Trophoblast cell (in vitro differentiated cells and primary cell): ENCODE measurements at regions not wholly inside any gene's neighbourhood (a gene's known extent, or its start where the extent isn't known, plus 50 kb on each side); places are given as distances from the start of the nearest gene placed in this dataset.

ENCODE experiments used
- DNase-seq, 2 donors: peaks; one replicate each; pipeline ENCODE4 v3.0.0-alpha.2; 2016
- H2AFZ ChIP-seq: 2 replicates; pipeline ENCODE4 v1.6.1; 2013; ENCODE audit warnings: low read length, moderate library complexity, mild to moderate bottlenecking; ENCODE audit not compliant: insufficient read depth, poor library complexity
- H2AK5ac ChIP-seq: 2 replicates; pipeline ENCODE4 v1.6.1; 2013; ENCODE audit warnings: mild to moderate bottlenecking, low read length
- H2BK120ac ChIP-seq: 2 replicates; pipeline ENCODE4 v1.6.1; 2013; ENCODE audit warnings: low read length, mild to moderate bottlenecking, moderate library complexity; ENCODE audit not compliant: insufficient read depth, poor library complexity
- H2BK12ac ChIP-seq: 2 replicates; pipeline ENCODE4 v1.6.1; 2013; ENCODE audit warnings: mild to moderate bottlenecking, low read length, moderate library complexity
- H2BK5ac ChIP-seq: 2 replicates; pipeline ENCODE4 v1.6.1; 2013; ENCODE audit warnings: low read length, low read depth, moderate library complexity, mild to moderate bottlenecking; ENCODE audit not compliant: poor library complexity
- H3K14ac ChIP-seq: 2 replicates; pipeline ENCODE4 v1.6.1; 2013; ENCODE audit warnings: mild to moderate bottlenecking, low read length
- H3K18ac ChIP-seq: 2 replicates; pipeline ENCODE4 v1.6.1; 2013; ENCODE audit warnings: mild to moderate bottlenecking, low read length
- H3K23ac ChIP-seq: 2 replicates; pipeline ENCODE4 v1.6.1; 2013; ENCODE audit warnings: low read length
- H3K27ac ChIP-seq: 2 replicates; pipeline ENCODE4 v1.5.1; 2013; ENCODE audit warnings: low read depth, mild to moderate bottlenecking, inconsistent platforms, low read length, moderate library complexity
- H3K27me3 ChIP-seq: 2 replicates; pipeline ENCODE4 v1.6.1; 2013; ENCODE audit warnings: inconsistent platforms, mild to moderate bottlenecking, low read length, moderate library complexity; ENCODE audit not compliant: insufficient read depth
- H3K36me3 ChIP-seq, 2 experiments: 1 replicate in 1 of 2; 2 replicates in 1 of 2; pipeline ENCODE4 v1.6.1; 2013; ENCODE audit warnings: low read length in 2 of 2, mild to moderate bottlenecking in 2 of 2, moderate library complexity in 1 of 2; ENCODE audit not compliant: insufficient read depth in 2 of 2, control insufficient read depth in 1 of 2
- H3K4ac ChIP-seq: 2 replicates; pipeline ENCODE4 v1.6.1; 2013; ENCODE audit warnings: low read depth, mild to moderate bottlenecking, low read length, moderate library complexity
- H3K4me1 ChIP-seq, 2 experiments: 1 replicate in 1 of 2; 2 replicates in 1 of 2; pipeline ENCODE4 v1.6.1; 2013; ENCODE audit warnings: low read length in 2 of 2, mild to moderate bottlenecking in 2 of 2, moderate library complexity in 1 of 2; ENCODE audit not compliant: insufficient read depth in 2 of 2, control insufficient read depth in 1 of 2
- H3K4me2 ChIP-seq: 2 replicates; pipeline ENCODE4 v1.6.1; 2013; ENCODE audit warnings: inconsistent platforms, mild to moderate bottlenecking, low read length, moderate library complexity
- H3K4me3 ChIP-seq: 2 replicates; pipeline ENCODE4 v1.5.1; 2013; ENCODE audit warnings: mild to moderate bottlenecking, low read depth, low read length, inconsistent platforms
- H3K79me1 ChIP-seq: one replicate; pipeline ENCODE4 v1.6.1; 2013; ENCODE audit warnings: low read length
- H3K79me2 ChIP-seq: 2 replicates; pipeline ENCODE4 v1.6.1; 2013; ENCODE audit warnings: low read length, mild to moderate bottlenecking; ENCODE audit not compliant: control insufficient read depth, insufficient read depth, poor library complexity
- H3K9ac ChIP-seq: 2 replicates; pipeline ENCODE4 v1.6.1; 2013; ENCODE audit warnings: mild to moderate bottlenecking, low read length
- H3K9me3 ChIP-seq: 2 replicates; pipeline ENCODE4 v1.6.1; 2013; ENCODE audit warnings: low read depth, mild to moderate bottlenecking, control low read depth, inconsistent platforms, low read length; ENCODE audit not compliant: insufficient read depth
- H4K12ac ChIP-seq: 2 replicates; pipeline ENCODE4 v1.6.1; 2013; ENCODE audit warnings: low read depth, mild to moderate bottlenecking, low read length, moderate library complexity
- H4K8ac ChIP-seq: 2 replicates; pipeline ENCODE4 v1.6.1; 2013; ENCODE audit warnings: low read depth, mild to moderate bottlenecking, low read length, moderate library complexity
- H4K91ac ChIP-seq: one replicate; pipeline ENCODE4 v1.6.1; 2013; ENCODE audit warnings: low read depth, mild to moderate bottlenecking, low read length, moderate library complexity
- WGBS: extraction: QIAGEN DNeasy Blood & Tissue Kit; methylation state at CpG from one replicate; pipeline ENCODE4 v1.1.7; 2013; ENCODE audit warnings: missing lambda C conversion rate; ENCODE audit not compliant: insufficient read length, insufficient coverage; ENCODE audit errors: extremely low coverage; 5-methylcytosine and 5-hydroxymethylcytosine counted together

GRCh38 chr14:45904314-45904713, 651.3 kb upstream of the MIS18BP1 start:
- no peak overlapping the region for H3K27ac ChIP-seq
- no peaks in the 10 kb centered on the region for H3K27me3 ChIP-seq
- H4K8ac ChIP-seq, result no peak overlapping the region
- H4K91ac ChIP-seq, result no peak overlapping the region
- H2AFZ ChIP-seq, result no peak overlapping the region
- H3K79me2 ChIP-seq, result no peaks in the 10 kb centered on the region
- no peak overlapping the region for H3K4me2 ChIP-seq
- H2BK5ac ChIP-seq, result no peak overlapping the region
- H3K4me1 ChIP-seq, result no peaks in the 10 kb centered on the region
- DNase-seq, result no peak
- no peak overlapping the region for H2BK12ac ChIP-seq
- H3K18ac ChIP-seq, result no peak overlapping the region
- H2AK5ac ChIP-seq, result no peak overlapping the region
- H3K4me3 ChIP-seq, result no peak overlapping the region
- H3K23ac ChIP-seq, result no peak overlapping the region
- no peak overlapping the region for H3K14ac ChIP-seq
- H3K9me3 ChIP-seq, result no peaks in the 10 kb centered on the region
- no peaks in the 10 kb centered on the region for H3K79me1 ChIP-seq
- no peak overlapping the region for H3K4ac ChIP-seq
- H3K36me3 ChIP-seq, result no peaks in the 10 kb centered on the region
- H2BK120ac ChIP-seq, result no peak overlapping the region
- no CpG with 5 or more reads among the region's 1 CpG for WGBS
- H4K12ac ChIP-seq, result no peak overlapping the region
- no peak overlapping the region for H3K9ac ChIP-seq

- no peak overlapping the region for H2AK5ac ChIP-seq
- H3K79me2 ChIP-seq, result no peaks in the 10 kb centered on the region
- H3K9ac ChIP-seq, result no peak overlapping the region
- no peak overlapping the region for H3K4me2 ChIP-seq
- no CpG with 5 or more reads among the region's 3 CpGs for WGBS
- no peak overlapping the region for H3K4ac ChIP-seq
- H3K9me3 ChIP-seq, result no peaks in the 10 kb centered on the region
- H4K12ac ChIP-seq, result no peak overlapping the region
- H2BK120ac ChIP-seq, result no peak overlapping the region
- no peak for DNase-seq
- no peak overlapping the region for H3K14ac ChIP-seq
- H3K18ac ChIP-seq, result no peak overlapping the region
- no peak overlapping the region for H2BK5ac ChIP-seq
- no peaks in the 10 kb centered on the region for H3K79me1 ChIP-seq
- H2AFZ ChIP-seq, result no peak overlapping the region
- no peaks in the 10 kb centered on the region for H3K27me3 ChIP-seq
- no peak overlapping the region for H3K4me3 ChIP-seq
- no peak overlapping the region for H4K8ac ChIP-seq
- H3K27ac ChIP-seq, result no peak overlapping the region
- H2BK12ac ChIP-seq, result no peak overlapping the region
- H4K91ac ChIP-seq, result no peak overlapping the region
- H3K4me1 ChIP-seq, result no peaks in the 10 kb centered on the region
- H3K23ac ChIP-seq, result no peak overlapping the region
- H3K36me3 ChIP-seq, result no peaks in the 10 kb centered on the region
Observed at GRCh38 chr14:45902241-45902640, 649.2 kb upstream of the MIS18BP1 start.

GRCh38 chr14:45897439-45897838, 644.4 kb upstream of the MIS18BP1 start:
- Histone ChIP-seq H3K27me3 (no peaks in the 10 kb centered on the region), H2AK5ac (no peak overlapping the region), H3K4me2 (no peak overlapping the region), H3K27ac (no peak overlapping the region), H3K79me2 (no peaks in the 10 kb centered on the region), H4K12ac (no peak overlapping the region), H2AFZ (no peak overlapping the region), H3K36me3 (no peaks in the 10 kb centered on the region), H3K23ac (no peak overlapping the region), H4K8ac (no peak overlapping the region), H2BK5ac (no peak overlapping the region), H4K91ac (no peak overlapping the region), H3K14ac (no peak overlapping the region), H3K4ac (no peak overlapping the region), H3K18ac (no peak overlapping the region), H3K9me3 (no peaks in the 10 kb centered on the region), H3K4me3 (no peak overlapping the region), H2BK120ac (no peak overlapping the region), H2BK12ac (no peak overlapping the region), H3K4me1 (no peaks in the 10 kb centered on the region), H3K9ac (no peak overlapping the region), H3K79me1 (no peaks in the 10 kb centered on the region)
- WGBS, result no CpG with 5 or more reads among the region's 3 CpGs
- DNase-seq, result no peak

- Histone ChIP-seq H3K36me3 (no peaks in the 10 kb centered on the region), H4K91ac (no peak overlapping the region), H2AK5ac (no peak overlapping the region), H3K4me1 (no peaks in the 10 kb centered on the region), H2AFZ (no peak overlapping the region), H3K27me3 (no peaks in the 10 kb centered on the region), H2BK12ac (no peak overlapping the region), H3K4me3 (no peak overlapping the region), H3K14ac (no peak overlapping the region), H3K4me2 (no peak overlapping the region), H4K12ac (no peak overlapping the region), H3K9me3 (no peaks in the 10 kb centered on the region), H3K4ac (no peak overlapping the region), H2BK120ac (no peak overlapping the region), H3K79me2 (no peaks in the 10 kb centered on the region), H4K8ac (no peak overlapping the region), H3K79me1 (no peaks in the 10 kb centered on the region), H2BK5ac (no peak overlapping the region), H3K23ac (no peak overlapping the region), H3K9ac (no peak overlapping the region), H3K27ac (no peak overlapping the region), H3K18ac (no peak overlapping the region)
- DNase-seq, result no peak
- WGBS, result no CpG with 5 or more reads among the region's 3 CpGs
Observed at GRCh38 chr14:45893127-45893526, 640.1 kb upstream of the MIS18BP1 start.
